GM18508 (cell line): ENCODE measurements at regions not wholly inside any gene's neighbourhood (a gene's known extent, or its start where the extent isn't known, plus 50 kb on each side); places are given as distances from the start of the nearest gene placed in this dataset.

ENCODE experiments used
- ATAC-seq: cut with Tn5 transposase; IDR thresholded peaks from one replicate; pipeline ENCODE4 v1.9.1; 2021; ENCODE audit warnings: moderate number of reproducible peaks; ENCODE audit not compliant: insufficient read depth, unreplicated experiment

DNA sequence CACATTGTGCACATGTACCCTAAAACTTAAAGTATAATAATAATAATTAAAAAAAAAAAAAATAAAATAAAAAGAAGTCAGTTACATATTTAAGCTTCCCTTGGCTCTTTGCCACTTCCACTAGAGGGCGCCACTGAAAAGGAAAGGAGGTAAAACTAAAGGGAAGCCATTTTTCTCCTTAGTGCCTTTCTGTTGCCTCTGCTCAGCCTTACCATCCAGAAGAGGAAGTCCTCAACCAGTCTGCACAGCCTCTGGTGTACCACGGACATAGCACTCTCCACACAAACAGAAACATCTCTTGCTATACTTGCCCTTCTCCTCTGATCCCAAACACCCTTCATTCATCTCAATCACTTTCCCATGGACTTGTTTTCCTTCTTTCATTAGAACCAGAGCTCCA, 169.0 kb upstream of the EEA1 start:
- ATAC-seq, result no peak

DNA sequence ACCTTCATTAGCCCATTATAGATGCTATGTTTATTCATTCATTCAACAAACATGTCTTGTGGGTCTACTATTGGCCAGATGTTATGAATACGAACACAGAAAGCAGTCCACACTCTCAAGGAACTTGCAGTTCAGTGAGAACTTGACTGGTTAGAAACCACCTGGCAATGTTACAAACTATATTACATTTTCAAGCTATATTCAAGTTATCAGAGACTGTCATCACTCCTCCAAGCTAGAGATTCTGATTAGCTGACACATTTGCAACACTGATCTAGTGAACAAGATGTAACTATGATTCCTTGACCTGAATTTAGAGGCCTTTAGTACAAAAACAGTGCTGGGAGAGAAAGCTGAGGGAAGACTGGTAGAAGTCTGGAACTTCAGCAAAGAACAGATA, 170.7 kb upstream of the EEA1 start:
- no peak for ATAC-seq

DNA sequence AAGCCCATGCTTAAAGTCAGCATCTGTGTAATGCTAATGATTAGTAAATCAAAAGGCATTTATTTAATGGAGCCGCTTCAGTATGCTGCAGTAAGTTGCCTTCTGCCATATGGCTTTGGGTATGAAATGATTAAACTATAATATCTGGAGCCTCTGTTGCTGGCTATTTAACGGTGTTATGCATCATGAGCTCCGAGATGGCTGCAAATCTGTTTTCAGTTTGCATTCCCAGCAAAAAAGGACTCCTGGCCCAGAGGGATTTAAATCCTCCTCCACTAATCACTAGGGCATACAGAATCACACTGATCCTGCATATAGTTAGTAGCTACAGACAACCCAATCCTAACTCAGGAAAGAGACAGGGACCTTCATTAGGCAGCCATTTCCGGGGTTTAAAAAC, 171.5 kb upstream of the EEA1 start:
- ATAC-seq, result no peak

DNA sequence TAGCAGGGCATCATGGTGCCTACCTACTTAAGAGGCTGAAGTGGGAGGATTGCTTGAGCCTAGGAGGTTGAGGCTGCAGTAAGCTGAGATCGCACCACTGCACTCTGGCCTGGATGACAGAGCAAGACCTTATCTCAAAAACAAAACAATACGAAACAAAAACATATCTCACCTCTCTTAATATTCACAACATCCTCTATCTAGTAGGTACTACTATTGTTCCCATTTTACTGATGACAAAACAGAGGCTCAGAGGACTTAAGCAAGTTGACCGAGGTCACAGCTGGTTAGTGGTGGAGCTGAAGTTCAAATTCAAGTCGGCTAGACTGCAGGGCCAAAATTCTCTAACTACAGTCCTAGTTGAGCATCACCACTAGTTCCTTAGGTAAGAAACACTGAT, 172.3 kb upstream of the EEA1 start:
- ATAC-seq, result no peak

DNA sequence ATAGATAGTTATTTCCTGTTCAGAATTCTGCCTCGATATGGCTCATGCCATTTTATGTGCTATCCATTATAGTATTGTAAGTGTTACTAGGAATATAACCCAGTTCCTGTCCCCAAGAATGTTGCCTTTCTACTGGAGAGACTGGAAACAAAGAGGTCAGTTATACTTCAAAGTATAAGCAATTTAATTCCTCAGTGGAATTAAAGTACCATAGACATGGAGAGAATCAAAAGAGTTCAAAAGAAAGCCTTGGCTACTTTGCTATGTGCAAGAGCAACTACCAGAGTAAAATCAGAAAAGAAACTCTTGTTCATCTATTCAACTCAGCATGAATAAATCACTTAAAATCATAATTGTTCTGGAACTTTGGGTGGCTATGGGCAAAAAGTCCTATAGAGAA, 173.2 kb upstream of the EEA1 start:
- ATAC-seq, result no peak

DNA sequence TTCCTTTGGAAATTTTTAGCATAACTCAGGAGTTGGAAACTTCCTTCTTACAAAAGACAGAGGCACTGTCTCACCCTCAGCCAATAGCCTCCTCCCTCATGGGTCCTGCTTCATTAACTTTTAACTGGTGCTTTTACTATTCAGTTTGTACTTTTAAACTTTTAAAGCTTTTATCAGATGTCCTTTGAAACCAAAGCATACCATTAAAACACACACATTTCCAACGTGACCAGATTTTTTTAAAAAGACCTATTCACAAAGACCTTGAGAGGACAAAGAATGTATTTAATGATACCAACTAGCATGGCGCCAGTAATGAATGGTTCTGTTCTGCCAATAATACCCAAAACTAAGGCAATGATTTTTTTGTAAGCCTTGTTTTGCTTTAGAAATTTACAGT, 173.6 kb upstream of the EEA1 start:
- no peak for ATAC-seq

DNA sequence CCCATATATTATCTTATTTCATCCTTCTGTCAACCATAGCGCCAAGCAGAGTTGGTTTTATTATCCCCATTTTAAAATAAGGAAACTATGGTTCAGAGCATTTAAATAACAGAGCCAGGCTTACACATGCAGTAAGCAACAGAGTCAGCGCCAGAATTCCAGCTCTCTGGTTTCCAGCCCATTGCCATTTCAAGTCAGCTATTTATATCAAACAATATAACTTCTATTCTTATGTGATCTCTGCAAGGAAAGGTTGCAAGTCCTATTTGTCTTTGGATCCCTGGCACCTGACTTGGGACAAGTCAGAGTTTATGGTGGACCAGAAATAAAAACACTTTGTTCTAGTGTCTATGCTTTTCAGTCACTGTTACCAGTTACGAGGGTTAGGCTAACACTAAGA, 174.1 kb upstream of the EEA1 start:
- ATAC-seq, result no peak

DNA sequence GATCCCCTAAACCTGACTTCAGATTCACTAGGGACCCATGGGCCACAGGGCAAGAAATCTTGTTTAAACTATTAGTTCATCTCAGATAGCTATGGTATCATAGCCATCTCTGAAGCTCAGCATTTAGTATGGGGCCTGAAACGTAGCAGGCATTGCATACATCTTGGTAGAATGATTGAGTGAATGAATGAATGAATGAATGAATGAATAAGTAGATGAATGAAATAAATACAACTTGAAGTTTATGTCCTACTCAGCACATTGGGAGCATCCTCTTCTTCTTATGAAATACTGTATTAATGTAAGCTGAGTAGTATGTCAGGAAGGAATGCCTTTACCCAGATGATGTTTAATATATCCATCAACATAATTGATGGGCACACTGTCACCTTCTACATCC, 175.4 kb upstream of the EEA1 start:
- no peak for ATAC-seq

DNA sequence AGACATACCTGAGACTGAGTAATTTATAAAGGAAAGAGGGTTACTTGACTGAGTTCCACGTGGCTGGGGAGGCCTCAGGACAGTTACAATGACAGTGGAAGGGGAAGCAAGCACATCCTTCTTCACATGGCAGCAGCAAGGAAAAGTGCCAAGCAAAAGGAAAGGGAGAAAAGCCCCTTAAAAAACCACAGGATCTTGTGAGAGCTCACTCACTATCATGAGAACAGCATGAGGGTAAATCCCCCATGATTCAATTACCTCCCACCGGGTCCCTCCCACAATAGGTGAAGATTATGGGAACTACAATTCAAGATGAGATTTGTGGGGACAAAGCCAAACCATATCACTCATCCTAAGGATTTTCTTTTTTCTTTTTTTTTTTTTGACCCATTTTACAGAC, 177.8 kb upstream of the EEA1 start:
- ATAC-seq, result no peak

DNA sequence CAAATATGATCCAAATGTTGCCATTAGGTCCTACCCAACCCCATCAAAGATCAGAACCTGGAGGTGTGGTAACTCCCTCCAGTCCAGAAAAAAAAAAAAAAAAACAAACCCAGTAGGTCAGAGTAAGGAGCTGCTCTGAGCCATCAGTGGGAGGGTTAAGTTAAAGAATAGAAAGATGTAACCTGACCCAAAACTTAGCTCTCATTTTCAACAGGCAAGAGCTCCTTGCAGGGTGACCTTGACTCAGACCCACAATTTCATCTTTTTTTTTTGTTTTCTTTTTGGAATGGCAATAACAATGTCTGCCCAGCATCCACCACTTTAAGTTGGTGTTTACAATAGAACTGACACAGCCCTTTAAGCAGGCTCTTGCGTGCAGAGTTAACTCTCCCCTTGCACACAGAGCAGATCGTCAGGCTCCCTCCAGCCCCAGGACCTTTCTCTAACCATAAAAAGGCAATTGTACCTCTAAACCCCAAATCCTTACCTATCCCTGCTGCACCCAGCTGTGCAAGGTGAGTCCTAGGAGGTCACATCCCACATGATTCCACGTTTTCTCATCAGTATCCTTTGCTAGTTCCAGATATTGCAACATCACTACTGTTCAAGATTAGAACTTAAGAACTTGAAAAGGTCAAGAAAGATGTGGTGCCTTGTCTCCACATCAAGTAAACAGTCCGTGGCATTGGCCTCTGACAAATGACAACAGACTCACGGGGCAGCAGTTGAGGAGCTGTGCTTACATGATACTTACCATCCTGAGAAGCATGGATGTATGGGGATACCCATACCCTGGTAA, 178.6 kb upstream of the EEA1 start:
- no peak for ATAC-seq

DNA sequence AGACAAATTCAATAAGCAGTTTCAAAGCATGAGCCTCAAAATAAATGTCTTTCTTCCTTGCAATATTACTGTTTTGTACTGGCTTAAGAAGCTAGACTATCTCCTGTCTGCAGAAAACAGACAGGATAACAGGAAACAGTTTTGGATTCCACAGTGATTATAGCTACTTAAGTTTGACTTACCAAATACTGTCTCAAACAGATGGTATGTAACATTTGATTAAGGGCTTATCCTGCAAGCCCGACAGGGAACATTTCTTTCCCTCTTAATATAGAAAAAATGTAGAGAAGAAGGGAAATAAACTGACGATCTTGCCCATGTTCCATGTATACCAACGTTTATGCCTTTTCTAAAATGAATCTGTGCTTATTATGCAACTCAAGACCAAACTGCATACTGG, 179.9 kb upstream of the EEA1 start:
- no peak for ATAC-seq

DNA sequence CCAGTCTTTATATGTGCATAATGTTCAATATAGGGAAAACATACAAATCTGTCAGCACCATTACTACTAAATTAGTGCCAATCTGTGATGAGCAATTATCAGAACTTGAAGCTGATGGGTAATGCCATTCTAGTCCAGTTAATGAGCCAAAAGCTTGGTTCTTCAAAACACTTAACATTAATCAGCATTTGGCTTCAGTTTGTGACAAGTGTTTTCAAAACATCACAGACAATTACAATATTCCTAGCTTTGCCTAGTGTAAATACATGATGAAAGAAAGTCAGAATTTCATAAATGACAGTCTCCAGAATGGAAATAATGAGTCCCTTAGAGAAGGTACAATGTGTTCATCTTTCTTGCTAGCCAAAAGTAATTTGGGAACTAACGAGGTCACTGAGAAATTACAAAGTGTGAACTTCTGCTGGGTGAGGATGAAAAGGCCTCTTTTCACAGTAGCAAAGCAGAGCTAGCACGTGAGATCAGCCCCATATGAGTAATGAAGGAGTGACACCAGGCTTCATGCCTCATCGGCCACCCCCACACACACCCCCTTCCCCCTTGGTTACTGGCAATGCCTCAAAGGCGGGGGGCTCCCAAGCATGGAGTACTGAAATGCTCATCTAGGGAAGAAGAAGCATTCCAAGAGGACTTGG, 180.6 kb upstream of the EEA1 start:
- no peak for ATAC-seq

DNA sequence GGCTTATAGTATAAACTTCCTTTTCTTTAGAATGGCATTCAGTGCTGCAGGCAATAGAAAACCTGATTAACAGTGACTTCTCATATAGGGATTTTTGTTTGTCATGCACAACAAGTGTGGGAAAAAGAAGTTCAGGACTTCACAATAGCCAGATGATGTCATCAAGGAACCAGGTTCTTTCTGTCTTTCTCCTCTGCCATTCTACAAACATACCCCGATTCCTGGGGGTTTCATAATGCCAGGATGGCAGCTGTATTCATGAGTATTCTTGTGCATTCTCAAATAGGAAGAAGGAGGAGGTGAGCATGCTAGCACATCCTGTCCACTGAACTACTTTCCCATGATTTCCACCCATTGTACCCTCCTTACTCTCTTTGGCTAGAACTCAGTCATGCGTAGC, 182.7 kb upstream of the EEA1 start:
- no peak for ATAC-seq

DNA sequence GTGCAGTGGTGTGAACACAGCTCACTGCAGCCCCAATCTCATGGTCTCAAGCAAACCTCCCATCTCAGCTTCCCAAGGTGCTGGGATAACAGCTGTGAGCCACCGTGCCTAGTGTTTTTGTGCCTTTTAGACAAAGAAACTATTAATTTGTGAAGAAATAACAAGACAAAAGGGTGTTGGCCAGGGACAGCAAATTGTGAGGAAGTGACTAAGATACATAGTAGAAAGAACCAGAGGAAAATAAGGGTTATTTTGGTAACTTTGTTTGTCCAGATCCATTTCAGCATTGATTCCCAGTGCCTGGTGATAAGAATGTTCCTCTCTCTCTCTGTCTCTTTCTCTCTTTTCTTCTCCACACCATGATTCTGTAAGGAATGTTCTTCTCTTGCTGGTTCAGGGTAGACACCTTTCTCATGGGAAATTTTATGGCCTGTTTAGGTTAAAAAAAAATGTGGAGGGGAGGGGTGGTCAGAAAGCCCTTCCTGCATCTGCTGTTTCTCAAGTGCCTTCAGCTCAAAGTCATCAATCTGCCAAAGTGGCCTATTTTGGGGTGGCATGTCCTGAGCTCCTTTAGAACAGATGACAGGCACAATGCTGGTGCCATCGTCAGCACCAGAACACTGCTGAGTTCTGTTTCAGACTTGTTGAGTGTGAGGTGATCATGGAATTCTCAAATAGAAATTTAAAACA, 184.4 kb upstream of the EEA1 start:
- no peak for ATAC-seq

DNA sequence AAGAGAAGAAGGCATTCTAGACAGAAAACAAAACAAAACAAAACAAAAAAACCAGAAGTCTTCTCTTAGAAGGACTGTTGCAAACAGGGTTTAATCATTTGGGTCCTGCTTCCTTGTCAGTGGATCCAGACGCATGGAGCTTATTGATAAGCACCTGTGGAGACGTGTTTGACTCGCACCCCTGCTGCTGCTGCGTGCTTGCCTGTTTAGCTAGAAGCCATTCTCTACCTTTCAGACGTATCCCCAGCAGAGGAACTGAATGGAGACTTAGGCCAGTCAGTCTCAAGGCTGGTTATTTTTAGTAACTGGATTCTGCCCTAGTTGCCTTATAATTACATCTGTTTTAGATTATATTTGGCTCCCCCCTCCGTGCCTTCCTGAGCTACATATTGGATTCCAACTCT, 186.1 kb upstream of the EEA1 start:
- no peak for ATAC-seq

DNA sequence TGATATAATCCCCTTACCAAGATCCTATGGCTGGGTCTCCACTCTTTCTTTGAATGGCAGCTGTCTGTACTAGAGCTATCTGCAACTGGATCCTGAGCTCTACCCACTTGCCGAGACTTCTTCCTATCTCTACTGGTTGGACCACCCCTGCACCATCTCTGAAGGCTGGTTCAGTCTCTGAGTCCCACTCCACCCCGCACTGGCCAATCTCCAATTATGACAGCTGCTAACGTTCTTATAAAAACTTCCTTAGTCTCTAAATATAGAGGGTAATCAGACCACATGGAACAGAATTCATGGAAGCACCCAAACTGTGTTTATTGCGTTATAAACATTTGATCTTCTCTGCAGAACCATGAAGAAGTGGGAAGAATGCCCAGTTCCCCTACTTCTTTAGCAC, 186.6 kb upstream of the EEA1 start:
- no peak for ATAC-seq

DNA sequence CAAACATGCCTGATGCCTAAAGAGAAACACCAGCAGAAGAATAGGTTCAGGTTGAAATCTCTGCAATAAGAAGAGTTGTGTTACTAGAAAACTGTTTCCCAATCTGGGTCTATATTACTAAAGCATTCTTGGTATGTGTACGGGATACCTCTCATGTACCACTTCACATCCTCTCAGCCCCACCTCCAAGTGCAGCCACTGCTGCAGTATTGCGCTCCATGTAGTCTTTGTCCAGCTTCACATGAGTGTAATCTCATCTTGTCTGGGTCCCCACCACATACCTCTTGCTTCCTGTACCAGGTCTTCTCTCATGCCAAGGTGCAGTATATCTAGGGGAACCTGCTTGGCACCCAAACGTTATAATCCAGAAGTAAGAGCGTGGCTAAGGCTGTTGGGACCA, 187.5 kb upstream of the EEA1 start:
- no peak for ATAC-seq

DNA sequence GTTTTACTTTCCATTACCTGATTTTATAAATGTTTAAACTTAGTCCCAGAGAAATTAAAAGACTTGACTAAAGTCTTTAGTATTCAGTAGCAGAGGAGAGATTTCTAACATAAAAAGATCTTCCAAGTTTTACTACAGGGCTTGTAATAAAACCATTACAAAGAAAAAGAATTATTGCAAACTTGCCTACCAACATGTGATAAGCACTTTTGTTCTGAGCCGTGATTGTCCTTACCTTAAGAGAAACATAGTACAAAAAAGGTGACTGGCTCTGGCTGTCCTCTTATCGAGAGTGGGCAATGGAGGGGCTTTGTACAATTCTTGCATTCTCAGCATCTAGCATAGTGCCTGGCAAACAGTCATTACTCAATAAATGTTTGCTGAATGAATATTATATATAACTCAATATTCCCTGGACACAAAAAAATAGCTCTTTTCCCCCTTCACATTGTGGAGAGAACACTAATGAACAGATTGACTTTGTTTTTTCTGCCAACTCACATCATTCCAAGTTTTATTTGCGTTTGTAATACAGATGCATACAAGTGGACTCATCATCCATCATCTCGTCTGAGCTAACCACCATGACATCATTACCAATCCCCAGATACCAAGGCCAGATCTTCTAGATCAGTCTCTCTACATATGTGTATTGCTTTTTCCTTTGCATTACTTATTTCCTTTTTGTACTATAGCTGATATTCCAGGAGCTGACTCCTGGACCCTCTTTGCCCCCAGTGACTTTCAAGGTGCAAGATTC, 192.8 kb upstream of the EEA1 start:
- no peak for ATAC-seq

DNA sequence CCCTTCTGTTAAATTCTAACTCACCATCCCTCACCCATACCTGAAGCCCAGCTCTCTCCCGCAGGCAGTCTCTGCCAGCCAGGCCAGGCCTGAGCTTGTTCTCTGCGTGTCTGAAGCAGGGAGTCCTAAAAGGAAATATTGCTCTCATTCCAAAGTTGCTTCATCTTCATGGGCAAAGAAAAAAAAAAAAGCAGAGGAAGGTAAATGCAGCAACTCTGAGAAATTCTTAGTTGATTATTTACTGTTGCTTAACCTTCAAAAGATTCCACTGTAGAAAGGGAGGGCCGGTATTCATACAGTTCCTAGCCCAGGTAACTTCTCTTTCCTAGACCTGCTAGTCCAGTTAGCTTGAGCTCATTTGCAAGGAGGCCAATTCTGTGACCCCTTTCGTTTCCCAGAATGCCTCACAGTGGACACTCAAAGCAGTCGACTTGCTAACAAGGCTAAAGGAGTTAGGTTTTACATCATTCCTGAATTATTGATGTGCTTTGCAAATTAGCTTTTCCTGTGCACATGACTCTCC, 193.5 kb upstream of the EEA1 start:
- ATAC-seq, result no peak

DNA sequence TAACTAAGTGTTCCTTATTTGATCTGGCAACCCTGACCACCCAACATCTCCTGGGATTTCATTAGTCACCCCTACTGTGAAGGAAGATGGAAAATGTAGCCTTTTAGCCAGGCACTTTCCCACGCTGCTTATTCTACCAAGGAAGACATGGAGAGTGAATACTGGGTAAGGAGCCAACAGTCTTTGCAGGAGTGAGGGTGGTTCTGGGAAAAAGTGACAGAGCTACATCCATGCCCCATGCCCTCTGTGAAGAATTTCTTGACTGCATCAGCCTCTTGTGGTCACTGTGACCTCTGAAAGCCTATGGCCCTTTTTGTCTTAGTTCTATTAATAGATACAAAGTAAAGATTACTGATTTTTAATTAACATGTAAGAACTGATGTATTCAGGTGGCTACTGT, 196.0 kb upstream of the EEA1 start:
- ATAC-seq, result no peak

DNA sequence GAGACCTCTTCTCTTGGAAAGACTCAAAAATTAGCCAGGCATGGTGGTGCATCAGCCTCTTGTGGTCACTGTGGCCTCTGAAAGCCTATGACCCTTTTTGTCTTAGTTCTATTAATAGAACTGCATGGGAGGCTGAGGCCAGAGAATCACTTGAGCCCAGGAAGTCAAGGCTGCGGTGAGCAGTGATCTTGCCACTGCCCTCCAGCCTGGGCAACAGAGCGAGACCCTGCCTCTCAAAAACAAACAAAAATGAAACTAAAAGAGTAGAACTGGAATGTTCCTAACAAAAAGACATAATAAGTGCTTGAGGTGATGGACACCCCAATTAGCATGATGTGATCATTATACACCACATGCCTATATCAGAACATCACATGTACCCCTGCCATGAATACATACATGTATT, 197.0 kb upstream of the EEA1 start:
- peak; percentile 38 for ATAC-seq
